Renal cortex interstitium (tissue), 11 donors: ENCODE measurements at regions not wholly inside any gene's neighbourhood (a gene's known extent, or its start where the extent isn't known, plus 50 kb on each side); places are given as distances from the start of the nearest gene placed in this dataset.

Experiments
- DNase-seq, 11 donors: peaks; one replicate each; pipeline ENCODE4 v3.0.0-alpha.2; 2013; ENCODE audit warnings: low read depth in 9 of 11, low spot score in 4 of 11; ENCODE audit errors: extremely low read depth in 1 of 11

DNA sequence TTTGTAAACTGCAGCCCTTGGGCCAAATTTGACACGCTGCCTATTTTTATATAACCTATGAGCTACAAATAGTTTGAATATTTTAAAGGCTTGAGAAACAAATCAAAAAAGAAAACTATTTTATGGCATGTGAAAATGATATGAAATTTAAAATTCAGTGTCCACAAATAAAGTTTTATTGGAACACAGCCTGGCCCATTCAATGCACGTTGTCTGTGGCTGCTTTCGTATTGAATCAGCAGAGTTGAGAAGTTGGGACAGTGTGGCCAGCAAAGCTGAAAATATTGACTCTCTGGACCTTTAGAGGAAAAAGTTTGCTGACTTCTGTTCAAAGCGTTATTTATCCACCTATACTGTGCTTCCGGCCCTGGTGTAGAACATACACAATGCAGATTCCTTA, 654.2 kb downstream of the MED13L start:
- no peak for DNase-seq

DNA sequence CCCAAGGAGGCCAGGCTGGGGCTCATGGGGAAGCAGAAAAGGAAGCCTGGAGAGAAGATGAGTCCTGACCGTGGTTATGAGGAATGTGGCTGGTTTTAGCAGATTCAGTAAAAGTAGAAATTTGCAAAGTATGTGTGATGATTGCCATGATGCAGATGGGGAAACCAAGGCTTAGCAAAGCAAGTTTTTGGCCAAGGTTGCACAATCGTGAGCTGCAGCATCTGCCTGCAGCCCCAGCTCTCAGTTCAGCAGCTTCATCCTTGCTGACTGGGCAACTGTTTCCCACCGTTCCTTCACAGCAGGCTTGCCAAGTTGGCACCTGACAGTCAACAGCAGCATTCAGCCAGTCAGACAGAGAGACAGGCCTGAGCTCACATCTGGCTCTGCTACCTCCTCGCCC, 656.7 kb downstream of the MED13L start:
- no peak for DNase-seq

DNA sequence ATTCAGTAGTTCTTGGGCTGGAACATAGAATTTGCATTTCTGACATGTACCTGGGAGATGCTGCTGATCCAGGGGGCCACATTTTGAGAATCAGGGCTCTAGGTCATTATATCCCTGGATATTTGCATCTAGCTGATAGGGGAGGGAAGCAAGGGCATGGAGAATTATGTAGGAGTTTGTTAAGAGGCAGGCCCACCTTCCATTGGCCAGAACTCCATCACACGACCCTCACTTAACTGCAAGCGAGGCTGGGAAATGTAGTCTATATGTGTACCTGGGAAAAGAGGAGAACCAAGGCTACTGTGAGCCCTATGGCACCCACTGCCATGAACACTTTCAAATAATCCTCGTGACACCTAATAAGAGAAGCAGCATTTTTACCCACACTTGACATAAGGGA, 657.6 kb downstream of the MED13L start:
- DNase-seq: no peak

DNA sequence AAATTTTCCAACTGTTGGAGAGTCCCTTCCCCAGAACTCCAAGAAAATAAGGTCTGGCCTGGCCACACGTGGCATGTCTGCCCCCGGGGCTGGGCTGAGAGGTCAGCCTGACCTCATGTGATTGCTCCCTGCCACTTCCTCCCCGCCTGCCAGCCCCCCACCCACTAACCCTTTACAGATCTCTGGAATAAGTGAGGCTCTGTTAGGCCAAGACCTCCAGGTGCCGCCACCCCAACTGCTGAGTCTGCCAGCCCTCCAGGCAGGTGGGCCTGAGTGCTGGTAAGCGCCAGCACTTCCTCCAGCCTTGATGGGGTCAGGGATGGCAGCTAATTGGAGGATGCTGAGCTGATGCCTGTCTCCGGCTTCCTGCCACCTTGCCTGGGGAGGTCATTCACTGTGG, 658.4 kb downstream of the MED13L start:
- no peak for DNase-seq

DNA sequence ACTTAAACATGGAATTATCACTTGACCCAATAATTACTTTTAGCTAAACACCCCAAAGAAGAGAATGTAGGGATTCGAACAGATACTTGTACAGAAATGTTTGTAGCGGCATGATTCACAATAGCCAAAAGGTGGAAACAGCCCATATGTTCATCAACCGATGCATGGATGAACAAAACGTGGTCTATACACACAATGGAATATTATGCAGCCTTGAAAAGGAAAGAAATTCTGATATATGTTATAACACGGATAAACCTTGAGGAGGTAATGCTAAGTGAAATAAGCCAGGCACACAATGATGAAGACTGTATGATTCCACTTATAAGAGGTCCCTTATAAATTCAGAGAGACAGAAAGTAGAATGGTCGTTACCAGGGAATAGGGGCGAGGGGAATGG, 659.4 kb downstream of the MED13L start:
- DNase-seq: no peak

DNA sequence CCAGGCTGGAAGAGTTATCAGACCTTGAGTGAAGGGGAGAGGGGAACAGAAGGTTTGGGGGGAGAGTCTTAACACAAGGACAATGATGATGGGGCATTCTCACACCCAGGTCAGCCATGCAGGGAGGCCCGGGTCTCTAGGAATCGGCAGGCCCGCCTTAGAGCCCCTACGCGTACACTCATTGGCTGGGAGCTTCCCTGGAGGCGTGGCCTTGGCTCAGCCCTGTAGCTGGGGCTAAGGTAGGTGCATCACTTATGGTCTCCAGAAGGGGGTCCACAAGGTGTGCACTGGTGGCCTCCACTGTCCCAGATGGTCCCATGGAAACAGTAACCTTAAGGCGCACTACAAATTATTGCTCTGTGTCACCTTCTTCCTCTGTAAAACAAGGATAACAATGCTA, 660.1 kb downstream of the MED13L start:
- DNase-seq: no peak

DNA sequence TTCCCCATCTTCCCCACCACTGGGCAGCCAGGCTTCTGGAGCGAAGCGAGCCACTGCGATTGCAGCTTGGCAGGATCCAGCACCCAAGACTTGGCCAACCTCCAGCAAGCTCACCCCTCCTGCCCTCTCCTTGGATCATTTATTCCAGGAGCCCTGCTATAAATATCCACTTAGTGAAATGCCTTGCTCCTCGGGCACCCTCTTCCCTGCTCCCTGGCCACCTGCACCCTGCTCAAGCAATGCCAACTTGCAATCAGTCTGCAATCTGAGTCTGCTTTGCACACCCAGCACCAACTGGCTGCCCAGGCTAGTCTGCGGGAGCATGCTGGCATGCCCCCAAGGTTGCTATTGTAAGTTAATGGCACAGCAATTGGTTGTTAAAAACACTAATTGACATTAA, 666.0 kb downstream of the MED13L start:
- no peak for DNase-seq

DNA sequence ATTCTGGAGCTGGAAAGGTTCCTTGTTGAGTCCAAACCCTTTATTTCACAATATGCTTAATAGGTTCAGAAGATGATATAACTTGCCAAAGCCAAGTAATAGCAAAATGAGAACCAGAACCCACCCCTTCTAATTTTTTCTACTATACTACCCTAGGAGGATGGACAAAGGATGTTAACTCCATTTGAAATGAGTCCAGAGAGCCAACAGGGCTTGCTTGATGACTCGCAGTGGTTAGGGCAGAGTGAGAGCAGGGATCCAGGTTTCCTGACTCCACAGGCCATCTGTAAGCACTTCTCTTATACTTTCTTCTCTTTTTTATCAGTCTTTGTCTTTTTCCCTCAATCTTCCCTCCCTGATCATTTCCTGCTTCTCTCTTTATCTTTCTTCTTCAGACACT, 668.1 kb downstream of the MED13L start:
- DNase-seq: no peak

DNA sequence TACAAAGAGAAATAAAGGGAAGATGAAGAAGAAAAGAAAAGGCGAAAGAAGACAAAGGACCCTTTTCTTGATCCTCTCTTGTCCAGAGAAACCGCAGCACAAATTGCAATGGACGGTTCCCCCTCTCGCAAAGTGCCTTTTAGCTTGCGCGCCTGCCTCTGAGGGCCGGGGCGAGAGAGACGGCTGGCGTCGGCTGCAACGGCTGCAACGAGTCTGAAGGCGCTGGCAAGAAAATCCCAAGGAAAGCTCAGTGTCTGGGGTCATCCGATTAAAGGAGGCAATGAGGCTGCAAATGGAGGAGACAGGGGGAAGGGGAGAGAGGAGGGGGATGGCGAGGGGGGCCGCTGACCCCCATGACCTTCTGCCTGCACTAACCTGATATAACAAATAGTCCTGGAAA, 671.5 kb downstream of the MED13L start:
- no peak for DNase-seq

DNA sequence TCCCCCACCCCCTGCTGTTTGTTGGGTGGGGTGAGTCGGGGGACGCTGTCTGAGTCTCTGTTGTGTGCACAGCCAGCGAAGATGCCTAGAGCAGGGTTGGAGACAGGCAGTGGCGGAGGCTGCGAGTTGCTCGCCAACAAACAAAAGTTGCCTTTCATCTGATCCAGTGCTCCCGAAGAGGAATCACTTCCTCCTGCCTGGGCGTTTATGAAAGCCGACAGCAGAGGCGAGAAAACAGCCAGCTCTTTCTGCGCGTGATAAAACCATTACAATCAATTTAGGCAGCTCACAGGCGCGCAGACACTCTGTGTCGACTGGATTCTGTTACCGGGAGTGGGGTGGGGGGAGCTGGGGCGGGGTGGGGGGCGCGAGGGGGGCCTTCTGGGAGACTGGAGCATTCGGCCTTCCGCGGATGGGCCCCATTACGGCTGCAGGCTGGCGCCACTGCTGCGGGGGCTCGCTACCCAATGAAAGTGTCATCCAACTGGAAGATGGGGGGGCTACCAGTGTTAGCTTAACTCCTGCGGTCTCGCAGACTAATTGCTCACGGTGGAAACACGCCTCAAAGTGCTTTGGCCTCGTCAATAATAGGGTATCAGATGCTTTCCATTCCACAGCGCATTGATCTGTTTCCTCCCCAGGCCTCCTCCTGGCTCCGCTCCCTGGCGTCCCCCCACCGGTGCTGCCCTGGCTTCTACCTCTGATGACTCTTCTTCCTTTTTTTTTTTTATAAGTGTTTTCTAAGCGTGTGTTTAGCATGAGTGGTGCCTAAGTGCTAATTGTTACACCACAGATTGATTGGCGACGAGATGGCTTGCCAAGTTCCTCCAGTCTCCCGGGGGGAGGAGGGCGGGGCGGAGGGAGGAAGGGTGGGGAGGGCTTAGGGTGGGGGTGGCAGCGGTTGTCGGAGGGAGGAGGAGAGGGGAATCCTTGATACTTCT, 678.4 kb downstream of the MED13L start:
- DNase-seq: peak in 8 of 11 donors; percentile 13 to 39 (median 26)

DNA sequence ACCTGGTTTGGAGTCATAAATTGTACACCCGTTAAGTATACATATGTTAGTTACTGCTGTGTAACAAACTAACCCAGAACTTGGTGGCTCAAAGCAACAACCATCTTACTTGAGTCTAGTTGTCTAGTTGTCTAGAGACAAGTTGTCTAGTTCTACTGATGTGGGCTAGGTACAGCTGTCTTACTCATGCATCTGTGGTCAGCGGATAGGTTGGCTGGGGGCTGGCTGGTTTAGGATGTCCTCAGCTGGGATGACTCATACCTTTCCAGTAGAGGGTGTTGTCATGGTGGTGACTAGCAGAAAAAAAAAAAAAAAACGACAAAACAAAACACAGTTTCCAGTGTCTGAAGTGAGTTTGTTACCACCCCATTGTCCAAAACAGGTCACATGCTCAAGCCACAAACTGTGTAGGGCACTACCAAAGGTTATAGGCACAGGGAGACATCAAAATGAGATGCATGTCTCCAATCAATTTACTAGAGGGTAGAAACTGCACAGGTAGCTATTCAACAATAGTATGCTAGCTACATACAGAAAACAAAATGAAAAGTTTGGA, 680.3 kb downstream of the MED13L start:
- DNase-seq: no peak

DNA sequence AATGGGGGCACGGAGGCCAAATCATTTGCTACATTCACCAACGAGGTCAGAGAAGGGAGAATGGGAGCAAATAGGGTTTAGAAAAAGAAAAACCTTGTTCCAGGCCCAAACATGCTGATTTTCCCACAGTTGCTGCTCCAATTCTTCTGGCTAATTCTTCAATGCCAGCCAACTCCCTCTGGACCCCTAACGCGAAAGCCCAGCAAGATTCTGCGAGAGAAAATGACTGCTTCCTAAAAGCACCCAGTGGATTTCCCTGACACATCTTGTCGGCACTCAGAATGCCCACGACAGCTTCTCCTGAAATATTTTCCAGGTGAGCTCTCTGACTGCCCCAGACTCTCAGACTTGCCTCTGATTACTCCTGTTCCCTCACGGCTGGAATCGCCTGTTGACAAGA, 689.4 kb downstream of the MED13L start:
- DNase-seq: no peak

DNA sequence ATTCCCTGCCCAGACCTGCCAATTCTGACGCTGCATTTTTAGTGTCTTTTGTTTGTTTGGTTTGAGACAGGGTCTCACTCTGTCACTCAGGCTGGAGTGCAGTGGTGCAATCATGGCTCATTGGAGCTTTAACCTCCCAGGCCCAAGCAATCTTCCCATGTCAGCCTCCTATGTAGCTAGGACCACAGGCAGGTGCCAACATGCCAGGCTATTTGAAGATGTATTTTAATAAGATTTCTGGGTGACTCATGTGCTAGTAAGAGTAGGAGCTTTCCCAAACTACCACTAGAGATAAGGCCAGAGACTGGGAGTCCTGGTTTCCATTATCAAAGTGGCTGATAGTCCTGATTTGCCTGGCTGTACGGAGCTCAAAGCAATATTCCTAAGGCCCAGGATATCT, 693.3 kb downstream of the MED13L start:
- DNase-seq: no peak

DNA sequence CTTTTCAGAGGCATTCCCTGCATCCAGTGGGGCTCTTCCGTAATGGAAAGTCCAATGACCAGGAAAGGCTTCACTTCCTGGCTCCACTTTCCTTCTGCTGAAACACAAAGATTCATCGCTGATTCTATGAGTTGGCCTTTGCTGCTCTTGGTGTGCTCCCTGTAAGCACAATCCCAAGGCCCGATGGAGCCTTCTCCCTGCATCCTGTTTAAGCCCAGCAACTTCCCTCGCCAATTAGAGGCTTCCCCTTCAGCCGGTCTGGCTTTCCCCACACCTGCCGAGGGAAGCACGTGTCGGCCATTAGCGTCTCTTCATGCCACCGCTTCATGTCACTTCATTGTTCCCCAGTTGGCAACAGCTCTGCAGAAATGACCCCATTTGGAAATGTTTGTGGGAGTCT, 693.9 kb downstream of the MED13L start:
- no peak for DNase-seq

DNA sequence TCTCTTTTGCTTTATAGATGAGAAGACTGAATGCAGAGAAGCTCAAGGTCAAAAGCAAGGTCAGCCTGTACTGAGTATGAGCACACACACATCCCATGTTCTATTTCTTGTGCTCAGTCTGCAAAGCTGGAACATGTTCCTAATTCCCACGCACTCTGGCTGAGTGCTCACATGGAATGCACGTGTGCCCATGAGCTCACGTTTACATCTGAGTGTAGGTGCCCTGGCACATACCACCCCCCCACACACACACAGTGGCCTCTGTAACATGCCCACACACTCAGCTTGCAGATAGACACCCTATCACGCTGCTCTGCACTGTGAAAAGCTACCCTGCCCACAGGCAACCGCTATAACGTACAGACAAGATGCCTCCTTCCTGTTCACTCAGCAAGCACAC, 700.1 kb downstream of the MED13L start:
- no peak for DNase-seq

DNA sequence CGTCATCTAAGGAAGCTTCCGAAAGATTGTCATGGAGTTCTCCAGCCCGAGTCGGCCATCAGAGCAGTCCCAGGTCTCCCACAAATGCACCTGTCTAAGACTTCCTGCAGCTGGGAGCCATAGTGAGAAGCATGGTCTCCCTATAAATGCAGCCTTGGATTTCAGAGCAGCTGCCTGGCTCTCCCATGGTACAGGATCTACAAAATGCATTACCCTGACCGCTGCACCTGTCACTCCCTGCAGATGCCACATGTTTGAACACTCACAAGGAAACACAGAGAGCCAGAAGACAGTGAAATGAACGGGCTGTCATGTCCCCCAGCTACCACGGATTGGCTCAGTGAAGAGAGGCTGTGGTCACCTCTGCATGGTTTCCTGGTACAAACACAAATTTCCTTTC, 702.7 kb downstream of the MED13L start:
- no peak for DNase-seq

DNA sequence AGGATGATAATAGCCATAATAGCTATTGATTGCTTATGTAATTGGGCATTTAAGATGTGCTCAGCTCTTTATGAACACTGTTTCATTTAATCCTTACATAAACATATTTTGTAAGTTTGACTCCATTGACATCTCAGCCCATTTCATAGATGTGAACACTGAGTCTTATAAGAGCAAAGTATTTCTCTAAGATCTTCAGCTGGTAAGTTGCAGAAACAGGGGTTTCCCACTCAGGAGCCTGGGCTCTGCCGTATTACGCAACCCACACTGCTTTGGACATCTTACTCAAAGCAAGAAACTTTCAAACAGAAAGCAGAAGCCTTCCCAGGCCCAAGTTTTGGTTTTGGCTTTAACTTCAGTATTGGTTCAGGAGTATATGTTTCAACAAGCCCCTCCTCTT, 705.1 kb downstream of the MED13L start:
- no peak for DNase-seq

DNA sequence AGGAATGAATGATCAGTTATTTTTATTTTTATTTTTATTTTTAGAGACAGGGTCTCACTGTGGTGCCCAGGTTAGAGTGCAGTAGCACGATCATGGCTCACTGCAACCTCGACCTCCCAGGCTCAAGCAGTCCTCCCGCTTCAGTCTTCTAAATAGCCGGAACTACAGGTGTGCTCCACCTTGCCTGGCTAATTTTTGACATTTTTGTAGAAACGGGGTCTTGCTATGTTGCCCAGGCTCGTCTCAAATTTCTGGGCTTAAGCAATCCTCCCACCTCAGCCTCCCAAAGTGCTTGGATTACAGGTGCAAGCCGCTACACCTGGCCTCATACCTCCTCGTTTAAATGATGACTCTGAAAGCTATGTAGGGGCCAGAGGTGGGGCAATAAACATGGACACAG, 706.0 kb downstream of the MED13L start:
- no peak for DNase-seq

DNA sequence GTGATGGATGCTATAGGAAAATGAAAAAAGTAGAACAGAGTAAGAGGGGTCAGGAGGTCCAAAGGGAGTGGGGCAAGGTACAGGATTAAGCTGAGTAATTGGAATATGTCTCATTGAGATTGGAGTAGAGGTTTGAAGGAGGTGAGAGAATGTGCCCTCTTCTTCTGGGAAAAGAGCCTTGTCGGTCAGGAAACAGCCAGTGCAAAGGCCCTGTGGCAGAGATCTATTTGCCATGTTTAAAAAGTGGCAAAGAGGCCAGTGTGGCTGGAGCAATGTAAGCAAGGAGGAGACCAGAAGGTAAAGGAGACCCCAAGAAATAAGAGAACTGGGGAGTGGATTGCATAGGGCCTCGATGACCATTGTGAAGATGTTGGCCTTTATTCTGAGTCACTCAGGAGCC, 706.5 kb downstream of the MED13L start:
- DNase-seq: no peak

DNA sequence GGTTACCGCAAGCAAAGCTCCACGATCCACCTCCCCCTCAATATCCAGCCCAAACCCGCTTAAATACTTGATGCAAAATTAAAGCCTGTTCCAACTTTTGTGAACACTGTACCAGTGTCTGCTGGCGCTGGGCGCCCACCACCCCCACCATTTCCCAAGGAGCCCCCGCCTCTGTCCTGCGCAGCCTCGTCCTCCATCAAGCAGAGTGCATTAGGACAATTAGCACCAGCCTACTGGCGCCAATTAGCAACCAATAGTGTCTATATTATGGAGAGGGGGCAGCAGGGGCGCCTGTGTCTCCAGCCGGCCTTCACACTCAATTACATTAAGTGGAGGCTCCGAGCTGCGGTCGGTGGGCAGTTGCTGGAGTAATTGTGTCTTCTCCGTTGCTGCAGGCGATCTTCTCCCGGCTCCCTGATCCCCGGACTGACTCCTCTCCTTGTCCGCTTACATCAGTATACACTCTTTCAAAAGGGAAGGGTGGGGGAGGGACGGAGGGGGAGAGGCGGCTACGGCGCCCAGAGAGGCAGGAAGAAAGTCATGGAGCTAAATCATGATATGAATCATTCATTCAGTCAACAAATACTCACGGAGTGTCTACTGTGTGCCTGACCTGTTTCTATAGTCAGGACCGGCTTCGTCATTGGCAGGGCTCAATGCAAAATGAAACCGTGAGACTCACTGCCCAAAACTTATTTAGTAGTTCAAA, 707.3 kb downstream of the MED13L start:
- DNase-seq: no peak
